Stimulated activated CD4-positive, alpha-beta T cell treated with anti-CD3 and anti-CD28 coated beads, Interleukin-1b, Interleukin-23, amount 100 ng/mL, for 4 hours (primary cell): ENCODE measurements at regions not wholly inside any gene's neighbourhood (a gene's known extent, or its start where the extent isn't known, plus 50 kb on each side); places are given as distances from the start of the nearest gene placed in this dataset.
"Not testable (repeated sequence)": the region's sequence is repeated elsewhere in the genome, so short reads cannot be mapped to it uniquely, and the experiment has no call there.

ENCODE experiments used
- DNase-seq, 2 donors: peaks; one replicate each; pipeline ENCODE4 v3.0.0-alpha.2; 2020; ENCODE audit warnings: low read depth in 2 of 2

DNA sequence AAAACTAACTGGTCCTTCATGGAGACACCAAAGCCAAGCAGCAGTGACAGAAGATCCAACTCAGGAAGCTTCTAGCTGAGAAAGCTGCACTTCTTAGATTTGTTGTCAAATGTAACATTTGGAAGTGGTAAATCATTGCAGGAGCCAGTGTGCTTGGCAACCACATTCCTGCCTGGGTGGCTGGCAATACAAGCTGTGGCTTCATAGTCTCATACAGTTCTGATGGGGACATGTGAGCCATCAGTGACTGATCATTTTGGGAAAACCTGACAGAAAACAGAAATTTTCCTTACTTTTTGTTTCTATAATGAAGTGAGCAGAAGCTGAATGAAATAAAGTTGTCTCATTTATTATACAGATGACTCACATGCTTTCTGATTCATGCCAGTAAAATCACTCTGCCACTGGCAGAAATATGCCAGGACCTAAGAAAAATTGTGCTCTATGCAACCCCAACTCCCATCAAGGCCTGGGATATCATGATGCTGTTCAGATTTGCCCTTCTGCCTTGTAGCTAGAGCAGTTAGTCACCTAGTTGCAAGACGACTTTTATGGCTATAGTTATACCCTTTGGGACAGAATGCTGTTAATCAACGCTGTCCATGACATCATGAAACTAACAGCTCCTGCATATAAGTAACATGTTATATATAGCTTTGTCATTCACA lies 508.1 kb downstream of the ADCYAP1 start:
- no peak for DNase-seq

DNA sequence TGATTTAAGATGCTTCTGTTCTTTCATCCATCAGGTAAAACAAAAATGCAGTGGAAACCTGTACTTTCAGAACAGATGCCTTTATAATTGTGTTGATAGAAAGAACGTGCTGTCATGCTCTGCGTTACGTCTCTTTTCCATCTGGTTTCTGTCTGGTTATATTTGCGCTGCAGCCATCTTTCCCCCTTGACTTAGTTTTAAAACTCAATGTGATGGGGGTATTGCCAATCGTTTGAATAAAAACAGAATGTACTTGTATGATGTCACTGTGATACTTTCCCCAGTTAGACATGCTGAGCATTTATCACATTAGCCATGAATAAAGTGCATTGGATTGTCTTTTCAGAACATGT lies 508.6 kb downstream of the ADCYAP1 start:
- no peak for DNase-seq

DNA sequence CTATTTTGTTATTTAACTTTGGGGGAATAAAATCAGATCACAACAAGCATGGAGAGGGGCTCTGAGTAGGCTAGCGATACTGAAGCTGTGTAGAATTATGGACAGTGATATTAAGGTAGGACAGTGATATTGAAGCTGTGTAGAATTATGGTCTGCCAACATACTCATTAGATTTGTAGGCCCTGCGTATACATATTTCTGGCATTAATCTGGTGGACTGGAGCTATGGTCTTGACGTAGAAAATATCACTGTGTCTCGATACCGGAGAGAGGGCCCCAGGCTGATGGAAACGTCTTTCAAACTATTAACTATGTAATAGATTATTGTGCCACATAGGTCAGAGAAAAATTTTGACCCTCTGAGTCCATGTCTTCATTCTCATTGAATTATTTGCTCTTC lies 511.4 kb downstream of the ADCYAP1 start:
- DNase-seq: no peak

DNA sequence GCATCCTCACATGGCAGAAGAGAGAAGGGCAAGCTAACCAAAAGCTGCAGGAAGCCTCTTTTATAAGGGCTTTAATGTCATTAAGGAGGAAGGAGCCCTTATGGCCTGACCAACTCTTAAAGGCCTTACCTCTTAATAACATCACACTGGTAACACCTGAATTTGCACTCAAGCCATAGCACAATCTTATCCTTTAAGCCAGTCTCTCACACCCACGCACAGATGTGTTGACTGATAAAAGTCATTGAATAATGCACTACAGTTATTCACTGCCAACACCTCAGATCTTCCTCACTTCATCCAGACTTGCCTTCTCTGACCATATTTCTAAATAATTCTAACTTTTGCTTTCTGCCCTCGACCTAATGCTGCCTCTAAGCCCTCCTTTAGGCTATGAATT lies 516.8 kb downstream of the ADCYAP1 start:
- DNase-seq: no peak

DNA sequence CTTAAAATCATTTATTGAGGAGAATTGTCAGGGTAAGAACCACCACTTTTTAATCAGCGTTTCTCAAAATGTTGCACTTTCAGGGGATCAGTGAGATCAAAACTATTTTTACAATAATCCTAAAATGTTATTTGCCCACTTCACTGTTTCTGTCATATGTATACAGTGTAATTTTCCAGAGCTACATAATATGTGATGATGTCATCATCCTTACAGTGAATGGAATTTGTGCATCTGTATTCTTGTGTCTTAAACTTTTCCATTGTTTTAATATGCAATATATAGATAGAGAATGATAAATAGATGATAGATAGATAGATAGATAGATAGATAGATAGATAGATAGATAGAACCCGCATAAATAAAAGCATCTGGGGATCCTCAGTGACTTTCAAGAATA lies 518.0 kb downstream of the ADCYAP1 start:
- no peak for DNase-seq

DNA sequence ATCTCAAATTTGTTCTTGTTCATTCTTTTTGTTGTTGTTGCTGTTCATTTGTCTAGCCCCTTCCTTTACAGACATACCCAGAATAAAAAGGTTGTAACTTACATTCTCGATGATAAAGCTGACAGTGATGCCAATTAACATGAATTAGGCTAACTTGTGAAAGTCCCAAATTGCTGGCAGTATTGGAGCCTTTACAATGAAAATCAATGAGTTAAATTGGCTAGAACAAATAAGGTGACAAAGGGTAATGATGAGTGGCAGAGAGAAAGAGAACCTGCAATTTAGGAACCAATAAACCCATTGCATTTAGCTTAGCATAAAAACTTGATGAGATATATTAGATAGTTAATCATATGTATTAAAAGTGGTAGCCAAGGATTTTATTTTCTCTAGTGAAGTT lies 521.0 kb downstream of the ADCYAP1 start:
- DNase-seq: no peak

DNA sequence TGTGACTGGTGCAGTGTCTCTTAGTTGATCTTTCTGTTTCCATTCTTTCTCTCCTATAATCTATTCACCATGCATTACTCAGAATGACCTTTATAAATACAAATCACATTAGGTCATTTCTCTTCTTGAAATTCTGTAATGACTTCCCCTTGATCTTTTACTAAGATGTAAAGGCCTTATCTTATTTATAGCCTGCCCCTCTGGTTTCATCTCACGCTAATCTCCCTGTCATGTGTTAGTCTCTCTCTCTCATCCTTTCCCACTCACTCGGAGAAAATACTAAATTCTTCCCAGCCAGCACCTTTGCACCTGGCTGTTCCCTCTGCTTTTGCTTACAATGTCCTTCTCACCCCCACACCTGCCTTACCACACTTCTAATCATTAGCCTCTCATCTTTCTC lies 530.8 kb downstream of the ADCYAP1 start:
- DNase-seq: no peak

DNA sequence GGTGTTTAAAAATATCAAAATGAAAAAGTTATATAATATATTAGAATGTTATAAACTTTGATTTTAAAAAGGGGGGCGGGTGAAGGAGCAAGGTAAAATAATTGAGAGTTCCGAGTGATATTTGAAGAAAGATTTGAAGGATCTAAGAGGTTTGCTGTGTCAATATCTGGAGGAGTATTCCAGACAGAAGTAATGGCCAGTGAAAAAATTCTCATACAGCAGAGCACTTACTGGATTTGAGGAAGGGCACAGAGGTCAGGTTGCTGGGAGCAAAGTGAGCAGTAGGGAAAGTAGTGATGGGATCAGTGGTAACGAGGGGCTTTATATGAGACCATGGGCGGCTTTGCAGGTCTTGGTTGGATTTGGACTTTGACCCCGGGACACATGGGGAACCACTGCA lies 531.5 kb downstream of the ADCYAP1 start:
- no peak for DNase-seq

DNA sequence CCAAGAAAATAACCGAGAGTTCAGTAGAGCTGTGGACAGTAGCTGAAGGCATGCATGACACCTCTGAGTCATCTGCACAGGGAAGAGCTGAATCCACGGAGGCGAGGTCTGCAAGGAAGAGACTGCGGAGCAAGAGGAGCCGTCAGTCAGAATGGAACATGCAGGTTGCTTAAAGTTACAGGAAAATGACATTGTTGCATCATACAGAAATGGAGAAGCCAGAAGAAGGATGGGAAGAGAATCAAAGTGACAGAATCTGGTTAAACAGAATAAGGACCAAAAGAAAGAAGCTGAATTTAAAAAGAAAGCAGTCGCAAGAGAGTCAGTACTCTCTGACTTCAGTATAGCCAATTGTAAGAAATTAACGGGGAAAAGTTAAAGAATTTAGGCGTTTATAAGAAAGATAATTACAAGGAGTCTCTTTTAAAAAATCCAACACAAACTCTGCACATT lies 533.8 kb downstream of the ADCYAP1 start:
- DNase-seq: no peak

DNA sequence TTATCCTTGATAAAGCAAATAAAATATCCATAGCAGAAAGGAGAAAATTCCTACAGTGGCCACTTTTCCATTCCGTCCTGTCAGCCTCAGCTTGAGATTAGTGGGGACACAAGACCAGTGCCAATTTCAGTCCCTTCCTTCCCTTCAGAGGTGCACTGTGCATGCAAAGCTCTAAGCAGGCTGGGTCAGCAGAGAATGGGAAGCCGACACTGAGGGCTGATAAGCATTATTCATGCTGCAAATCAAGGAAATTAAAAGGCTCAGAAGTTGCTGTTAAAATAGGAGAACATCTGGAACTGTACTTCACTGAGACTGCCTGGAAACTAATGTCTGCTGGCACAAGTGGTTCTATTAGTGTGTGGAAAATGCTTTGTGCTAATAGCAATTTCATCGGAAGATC lies 534.3 kb downstream of the ADCYAP1 start:
- DNase-seq: no peak

DNA sequence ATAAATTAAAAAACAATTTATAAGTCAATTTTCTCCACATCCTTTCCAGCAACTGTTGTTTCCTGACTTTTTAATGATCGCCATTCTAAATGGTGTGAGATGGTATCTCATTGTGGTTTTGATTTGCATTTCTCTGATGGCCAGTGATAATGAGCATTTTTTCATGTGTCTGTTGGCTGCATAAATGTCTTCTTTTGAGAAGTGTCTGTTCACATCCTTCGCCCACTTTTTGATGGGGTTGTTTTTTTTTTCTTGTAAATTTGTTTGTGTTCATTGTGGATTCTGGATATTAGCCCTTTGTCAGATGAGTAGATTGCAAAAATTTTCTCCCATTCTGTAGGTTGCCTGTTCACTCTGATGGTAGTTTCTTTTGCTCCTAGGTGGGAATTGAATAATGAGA lies 539.4 kb downstream of the ADCYAP1 start:
- not testable (repeated sequence) for DNase-seq

DNA sequence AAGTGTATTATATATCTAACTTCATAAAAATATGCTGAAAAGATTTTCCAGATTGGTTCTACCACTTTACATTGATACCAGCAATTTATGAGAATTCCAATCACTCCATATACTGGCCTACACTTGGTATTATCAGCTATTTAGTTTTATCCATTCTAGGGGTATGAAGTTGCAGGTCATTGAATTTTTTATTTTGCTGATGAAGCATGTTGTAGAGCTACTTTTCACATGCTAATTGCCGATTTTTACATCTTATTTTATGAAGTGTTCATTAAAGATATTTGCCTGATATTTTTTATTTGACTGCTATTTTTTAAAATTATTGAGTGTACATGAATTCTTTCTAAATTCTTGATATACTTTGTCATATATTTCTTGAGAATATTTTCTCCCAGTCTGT lies 542.1 kb downstream of the ADCYAP1 start:
- no peak for DNase-seq

DNA sequence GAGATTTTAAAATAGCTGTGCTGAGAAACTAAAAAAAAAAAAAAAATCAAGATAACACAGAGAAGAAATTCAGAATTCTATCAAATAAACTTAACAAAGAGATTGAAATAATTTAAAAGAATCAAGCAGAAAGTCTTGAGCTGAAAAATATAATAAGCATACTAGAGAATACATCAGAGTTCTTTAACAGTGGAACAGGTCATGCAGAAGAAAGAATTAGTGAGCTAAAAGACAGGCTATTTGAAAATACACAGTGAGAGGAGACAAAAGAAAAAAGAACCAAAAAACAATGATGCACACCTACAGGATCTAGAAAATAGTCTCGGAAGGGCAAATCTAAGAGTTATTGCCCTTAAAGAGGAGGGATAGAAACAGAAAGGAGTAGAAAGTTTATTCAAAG lies 548.1 kb downstream of the ADCYAP1 start:
- no peak for DNase-seq

DNA sequence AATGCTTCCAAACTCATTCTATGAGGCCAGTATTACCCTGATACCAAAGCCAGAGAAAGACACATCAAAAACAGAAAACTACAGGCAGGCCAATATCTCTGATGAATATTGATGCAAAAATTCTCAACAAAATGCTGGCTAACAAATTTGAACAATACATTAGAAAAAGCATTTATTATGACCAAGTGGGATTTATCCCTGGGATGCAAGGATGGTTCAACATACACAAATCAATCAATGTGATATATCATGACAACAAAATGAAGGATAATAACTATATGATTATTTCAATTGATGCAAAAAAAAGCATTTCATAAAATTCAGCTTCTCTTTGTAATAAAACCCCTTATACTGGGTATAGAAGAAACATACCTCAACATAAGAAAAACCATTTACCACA lies 550.9 kb downstream of the ADCYAP1 start:
- DNase-seq: no peak

DNA sequence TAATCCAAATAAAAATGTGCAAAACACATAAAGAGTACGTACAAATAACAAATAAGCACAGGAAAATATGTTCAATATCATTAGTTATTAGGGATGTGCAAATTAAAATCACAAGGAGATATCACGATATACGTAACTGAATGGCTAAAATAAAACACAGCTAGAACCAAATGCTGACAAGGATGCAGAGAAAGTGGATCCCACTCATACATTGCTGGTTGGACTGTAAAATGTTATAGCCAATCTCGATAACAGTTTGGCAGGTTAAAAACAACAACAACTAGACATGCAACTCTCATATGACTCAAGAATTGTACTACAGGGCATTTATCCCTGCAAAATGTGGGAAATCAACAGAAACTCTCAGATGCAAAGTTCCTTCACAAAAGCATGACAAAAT lies 553.9 kb downstream of the ADCYAP1 start:
- no peak for DNase-seq

DNA sequence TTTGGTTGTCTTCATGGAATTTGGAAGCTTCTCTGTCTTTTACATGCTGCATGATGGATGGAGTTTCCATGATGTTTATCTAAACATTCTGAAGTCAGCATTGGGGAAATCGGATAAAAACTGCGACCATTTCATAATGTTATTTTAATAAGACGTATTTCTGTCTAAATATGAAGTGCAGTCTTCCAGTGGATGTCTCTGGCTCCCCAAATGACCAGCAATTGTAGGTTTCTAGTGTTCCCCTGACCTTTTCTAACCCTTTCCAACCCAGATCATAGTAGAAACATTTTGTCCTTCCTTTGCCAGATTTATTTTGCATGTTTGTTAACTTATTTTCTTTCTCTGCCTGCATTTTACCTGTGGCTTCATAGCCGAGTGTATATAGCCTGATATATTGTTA lies 559.3 kb downstream of the ADCYAP1 start:
- DNase-seq: no peak

DNA sequence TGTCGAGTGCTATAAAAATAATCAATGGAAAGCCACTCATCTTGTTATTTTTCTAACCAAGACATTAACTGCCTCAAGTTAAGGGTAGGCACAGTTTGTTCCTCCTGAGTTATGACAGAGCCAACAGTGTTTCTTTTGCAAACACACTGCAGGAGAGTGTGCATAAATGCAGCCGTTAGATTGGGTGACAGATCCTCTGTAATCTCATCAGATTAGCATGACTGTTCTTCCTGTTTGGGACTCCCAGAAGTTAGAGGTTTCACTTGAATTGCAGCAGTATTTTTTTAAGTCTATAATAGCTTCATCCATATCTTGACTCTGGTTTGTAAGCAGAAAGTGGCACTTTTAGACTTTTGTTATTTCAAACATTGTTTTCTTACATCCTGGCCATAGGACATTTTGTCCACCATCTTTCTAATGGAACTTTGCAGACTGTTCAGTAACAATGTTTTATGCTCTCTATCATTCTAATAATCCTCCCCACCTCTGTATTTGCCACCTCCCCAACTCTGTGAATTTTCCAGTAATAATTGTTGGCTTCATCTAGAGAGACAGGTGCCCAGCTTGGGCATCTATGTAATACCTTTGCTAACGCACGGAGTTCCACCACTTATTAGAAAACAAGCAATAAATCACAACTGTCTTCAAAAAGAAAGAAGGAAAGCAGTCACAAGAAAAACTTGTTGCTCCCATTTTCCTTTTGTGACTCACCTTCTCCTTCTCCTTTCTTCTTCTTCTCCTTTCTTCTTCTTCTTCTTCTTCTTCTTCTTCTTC lies 560.0 kb downstream of the ADCYAP1 start:
- DNase-seq: no peak

DNA sequence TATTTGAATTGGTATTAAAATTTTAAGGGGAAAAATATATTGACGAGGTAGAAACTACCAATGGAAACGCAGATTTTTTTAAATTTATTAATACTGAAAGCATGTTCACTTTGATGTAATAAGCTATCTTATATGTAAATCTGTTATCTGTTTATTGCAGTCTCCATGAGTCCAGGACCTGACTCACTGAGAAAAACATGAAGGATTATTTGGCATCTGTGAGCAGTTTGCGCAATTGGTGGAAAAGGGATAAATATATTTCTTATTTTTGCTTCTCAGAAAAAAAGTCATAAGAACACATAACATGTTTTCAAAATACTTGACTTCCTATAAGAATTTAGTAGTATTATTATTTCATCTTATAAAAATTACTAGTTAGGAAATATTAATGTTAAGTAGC lies 561.4 kb downstream of the ADCYAP1 start:
- DNase-seq: no peak

DNA sequence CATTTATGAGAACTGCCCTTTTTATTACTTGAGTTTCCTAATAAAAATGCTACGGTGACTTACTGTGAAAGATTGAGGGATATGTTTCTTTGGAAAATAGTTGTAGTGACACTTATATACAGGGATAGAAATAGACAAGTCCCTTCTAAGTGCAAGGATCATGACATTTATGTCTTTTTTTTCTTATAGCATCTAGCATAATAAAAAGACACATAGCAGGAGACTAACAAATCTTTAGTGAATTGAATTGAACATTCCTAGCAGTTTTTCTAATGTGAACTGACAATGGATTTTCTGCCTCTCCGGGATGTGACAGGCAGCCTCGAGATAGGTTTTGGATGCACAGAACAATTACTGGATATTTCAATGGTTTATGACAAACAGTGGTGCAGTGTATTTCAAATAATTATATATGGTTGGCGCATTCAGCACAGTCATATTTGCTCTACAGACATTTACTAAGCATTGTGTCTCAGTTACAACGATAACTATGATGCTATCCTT lies 562.8 kb downstream of the ADCYAP1 start:
- no peak for DNase-seq

DNA sequence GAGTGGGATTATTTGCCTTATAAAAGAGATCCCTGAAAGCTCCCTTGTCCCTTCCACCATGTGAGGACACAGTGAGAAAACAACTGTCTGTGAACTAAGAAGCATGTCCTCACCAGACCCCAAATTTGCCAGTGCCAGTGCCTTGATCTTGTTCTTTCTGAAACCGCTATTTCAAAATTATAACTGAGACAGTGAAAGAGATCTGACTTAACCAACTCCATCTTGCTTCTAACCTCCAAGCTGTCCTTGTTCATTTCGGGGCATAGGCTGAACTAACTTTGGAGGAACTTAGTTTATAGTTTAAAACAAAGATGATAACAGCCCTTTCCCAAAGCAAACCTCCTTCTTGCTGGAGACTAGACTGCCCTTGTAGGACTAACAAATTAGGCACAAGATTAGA lies 563.9 kb downstream of the ADCYAP1 start:
- no peak for DNase-seq

DNA sequence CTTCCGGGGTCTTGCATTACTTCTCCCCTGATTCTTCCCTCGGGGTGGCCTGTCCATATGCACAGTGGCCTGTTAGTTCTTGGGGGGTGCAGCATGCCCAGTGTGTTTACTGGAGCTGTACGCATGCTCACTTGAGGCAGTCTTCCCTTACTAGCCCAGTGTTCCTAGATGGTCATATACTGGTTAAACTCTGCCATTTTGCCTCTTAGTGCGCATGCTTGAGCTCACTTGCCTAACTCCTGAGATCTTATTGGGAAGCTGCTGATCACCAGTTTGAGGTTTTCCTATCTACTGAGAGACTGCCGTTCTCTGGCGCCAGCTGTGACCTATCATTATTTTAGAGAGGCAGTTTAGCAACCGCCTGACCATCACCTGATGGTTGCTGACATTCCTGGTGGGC lies 571.2 kb downstream of the ADCYAP1 start:
- DNase-seq: no peak

DNA sequence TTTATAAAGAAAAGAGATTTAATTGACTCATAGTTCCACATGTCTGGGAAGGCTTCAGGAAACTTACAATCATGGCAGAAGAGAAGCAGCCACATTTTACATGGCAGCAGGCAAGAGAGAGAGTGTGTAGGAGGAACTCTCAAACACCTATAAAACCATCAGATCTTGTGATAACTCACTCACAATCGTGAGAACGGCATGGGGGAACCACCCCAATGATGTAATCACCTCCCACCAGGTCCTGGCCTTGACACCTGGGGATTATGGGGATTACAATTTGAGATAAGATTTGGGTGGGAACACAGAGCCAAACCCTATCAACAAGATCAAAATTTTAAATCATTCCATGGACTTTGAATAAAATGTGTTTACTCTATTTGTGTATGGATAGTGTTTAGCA lies 575.6 kb downstream of the ADCYAP1 start:
- DNase-seq: no peak

DNA sequence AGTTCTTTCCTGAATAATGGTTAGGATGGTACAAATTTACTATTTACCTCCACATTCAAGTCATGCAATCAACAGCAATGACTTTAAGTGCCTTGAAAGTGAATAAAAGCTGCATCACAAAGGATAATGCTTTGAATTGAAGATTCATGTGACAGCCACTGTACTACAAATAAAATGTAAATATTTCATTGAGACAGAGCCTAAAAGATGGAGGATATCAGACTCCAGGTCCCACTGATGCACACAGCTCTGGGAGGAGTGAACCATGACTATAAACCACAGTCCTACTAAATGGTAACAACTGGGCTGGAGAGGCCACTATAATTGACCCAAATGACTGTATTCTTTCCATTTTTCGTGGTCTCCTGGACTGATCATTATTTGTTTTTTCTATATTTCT lies 576.9 kb downstream of the ADCYAP1 start:
- no peak for DNase-seq

DNA sequence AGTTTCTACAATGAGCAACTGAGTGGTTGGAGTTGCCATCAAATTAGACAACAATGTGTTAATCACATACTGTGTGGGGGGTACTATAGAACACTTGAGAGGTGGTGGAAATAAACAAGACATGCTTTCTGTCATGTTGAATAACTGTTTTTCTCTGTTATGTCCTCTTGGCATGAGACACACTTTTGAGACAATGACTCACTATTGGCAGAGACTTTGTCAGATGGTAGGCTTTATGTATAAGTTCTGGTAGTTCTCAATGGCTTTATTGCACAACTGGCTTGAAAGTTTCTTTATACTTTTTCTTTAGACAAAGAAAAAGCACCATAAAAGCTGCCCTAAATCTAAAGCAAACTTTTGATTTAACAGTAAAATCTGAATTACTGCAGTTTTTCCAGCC lies 578.7 kb downstream of the ADCYAP1 start:
- no peak for DNase-seq
